GM12865 (cell line): ENCODE measurements at regions not wholly inside any gene's neighbourhood (a gene's known extent, or its start where the extent isn't known, plus 50 kb on each side); places are given as distances from the start of the nearest gene placed in this dataset.
"Not testable (repeated sequence)": the region's sequence is repeated elsewhere in the genome, so short reads cannot be mapped to it uniquely, and the experiment has no call there.

ENCODE experiments used
- DNase-seq: peaks from one replicate; pipeline ENCODE4 v3.0.0; 2010; ENCODE audit warnings: low read depth
- H3K4me3 ChIP-seq: 2 replicates; pipeline ENCODE4 v1.5.1; 2011; ENCODE audit warnings: mild to moderate bottlenecking, low read depth, low read length, control low read depth
- TF ChIP-seq, protein P1 (sequence below): IDR thresholded peaks from 2 replicates; pipeline ENCODE4 v1.5.1; 2011; ENCODE audit warnings: low read length, control low read depth, low read depth, inconsistent platforms; ENCODE audit not compliant: insufficient read depth; ENCODE audit errors: missing control alignments

DNA sequence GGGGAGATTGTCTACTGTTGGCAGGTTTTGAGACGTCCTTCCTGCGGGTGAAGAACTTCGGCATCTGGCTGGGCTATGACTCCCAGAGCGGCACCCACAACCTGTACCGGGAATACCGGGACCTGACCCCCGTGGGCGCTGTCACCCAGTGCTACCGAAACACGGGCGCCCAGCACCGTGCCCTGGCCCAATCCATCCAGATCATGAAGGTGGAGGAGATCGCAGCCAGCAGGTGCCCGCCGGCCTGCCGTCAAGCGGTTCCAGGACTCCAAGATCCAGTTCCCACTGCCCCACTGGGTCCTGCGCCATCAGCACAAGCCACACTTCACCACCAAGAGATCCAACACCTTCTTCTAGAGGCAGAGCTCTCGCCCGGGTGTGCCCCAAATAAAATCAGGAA is 194.9 kb upstream of the EPHA6 start:
- DNase-seq = no peak
- no peak overlapping the region for H3K4me3 ChIP-seq
- TF ChIP-seq, protein P1, sequence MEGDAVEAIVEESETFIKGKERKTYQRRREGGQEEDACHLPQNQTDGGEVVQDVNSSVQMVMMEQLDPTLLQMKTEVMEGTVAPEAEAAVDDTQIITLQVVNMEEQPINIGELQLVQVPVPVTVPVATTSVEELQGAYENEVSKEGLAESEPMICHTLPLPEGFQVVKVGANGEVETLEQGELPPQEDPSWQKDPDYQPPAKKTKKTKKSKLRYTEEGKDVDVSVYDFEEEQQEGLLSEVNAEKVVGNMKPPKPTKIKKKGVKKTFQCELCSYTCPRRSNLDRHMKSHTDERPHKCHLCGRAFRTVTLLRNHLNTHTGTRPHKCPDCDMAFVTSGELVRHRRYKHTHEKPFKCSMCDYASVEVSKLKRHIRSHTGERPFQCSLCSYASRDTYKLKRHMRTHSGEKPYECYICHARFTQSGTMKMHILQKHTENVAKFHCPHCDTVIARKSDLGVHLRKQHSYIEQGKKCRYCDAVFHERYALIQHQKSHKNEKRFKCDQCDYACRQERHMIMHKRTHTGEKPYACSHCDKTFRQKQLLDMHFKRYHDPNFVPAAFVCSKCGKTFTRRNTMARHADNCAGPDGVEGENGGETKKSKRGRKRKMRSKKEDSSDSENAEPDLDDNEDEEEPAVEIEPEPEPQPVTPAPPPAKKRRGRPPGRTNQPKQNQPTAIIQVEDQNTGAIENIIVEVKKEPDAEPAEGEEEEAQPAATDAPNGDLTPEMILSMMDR = no peak

DNA sequence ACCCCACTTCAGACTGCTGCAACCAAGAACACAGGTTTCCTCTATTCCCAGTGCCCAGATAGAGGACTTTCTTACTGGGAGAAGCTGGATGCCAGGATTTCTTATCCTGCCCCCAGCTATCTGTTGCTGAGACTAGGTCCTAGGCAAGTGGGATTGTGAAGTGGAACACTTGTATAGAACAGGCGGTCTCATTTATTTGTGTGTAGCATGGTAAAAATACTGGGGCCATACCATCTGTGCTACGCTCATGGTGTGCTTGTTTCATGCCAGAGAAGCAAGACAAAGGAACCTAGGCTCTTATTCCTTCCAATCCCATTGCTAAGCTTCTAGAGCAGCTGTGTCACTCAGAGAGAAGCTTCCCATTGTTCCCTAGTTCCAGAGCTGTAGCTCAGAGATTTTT is 191.5 kb upstream of the EPHA6 start:
- H3K4me3 ChIP-seq = no peak overlapping the region
- no peak for DNase-seq
- TF ChIP-seq, protein P1 = no peak

DNA sequence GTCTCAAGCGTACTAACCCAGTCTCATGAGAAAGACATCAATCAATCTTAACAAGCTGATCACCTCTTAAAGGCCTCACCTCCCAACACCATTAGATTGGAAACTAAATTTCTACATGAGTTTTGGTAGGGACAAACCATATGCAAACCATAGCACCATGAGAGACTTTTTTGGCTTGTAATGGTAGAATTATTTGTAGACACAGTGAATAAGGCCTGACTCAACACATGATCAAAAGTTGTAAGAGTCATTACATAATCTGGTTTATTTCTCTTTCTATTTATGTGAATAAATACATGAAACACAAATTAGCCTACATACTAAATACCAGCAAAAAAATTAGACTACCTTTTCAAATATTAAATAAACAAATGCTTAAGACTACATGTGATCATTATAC is 183.3 kb upstream of the EPHA6 start:
- TF ChIP-seq, protein P1 = no peak
- no peak for DNase-seq
- no peak overlapping the region for H3K4me3 ChIP-seq

DNA sequence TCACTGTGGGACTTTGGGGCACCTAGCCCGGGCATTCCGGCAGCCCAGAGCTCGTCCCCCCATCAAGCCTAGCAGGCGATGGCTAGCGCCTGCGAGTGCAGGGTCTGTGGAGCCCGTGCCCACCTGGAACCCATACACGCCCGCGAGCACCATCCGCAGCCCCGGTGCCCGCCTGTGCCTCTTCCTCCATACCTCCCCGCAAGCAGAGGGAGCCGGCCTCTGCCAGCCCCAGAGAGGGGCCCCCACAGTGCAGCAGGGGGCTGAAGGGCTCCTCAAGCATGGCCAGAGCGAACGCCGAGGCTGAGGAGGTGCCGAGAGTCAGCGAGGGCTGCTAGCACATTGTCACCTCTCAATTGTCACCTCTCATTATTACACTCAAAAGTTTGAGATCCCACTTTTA is 167.8 kb upstream of the EPHA6 start:
- DNase-seq = no peak
- H3K4me3 ChIP-seq = no peak overlapping the region
- TF ChIP-seq, protein P1 = no peak

DNA sequence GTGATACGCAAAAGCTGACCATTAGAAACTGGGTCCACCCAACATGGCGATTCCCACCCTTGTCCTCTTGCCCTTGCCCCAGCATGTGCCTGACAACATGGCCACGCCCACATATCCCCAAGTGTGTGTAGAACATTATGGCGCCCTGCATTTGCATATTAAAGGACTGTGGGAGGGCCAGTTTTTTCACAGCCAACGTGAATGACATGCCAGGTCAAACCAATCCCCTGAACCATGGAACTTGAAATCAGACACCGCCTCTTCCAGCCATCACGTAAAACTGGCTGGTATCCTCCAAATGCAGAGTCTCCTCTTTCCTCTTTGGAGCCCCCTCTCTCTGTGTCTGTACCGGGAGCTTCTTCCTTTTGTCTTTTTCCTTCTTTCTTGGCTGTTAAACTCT is 156.7 kb upstream of the EPHA6 start:
- TF ChIP-seq, protein P1 = no peak
- DNase-seq = no peak
- no peak overlapping the region for H3K4me3 ChIP-seq

DNA sequence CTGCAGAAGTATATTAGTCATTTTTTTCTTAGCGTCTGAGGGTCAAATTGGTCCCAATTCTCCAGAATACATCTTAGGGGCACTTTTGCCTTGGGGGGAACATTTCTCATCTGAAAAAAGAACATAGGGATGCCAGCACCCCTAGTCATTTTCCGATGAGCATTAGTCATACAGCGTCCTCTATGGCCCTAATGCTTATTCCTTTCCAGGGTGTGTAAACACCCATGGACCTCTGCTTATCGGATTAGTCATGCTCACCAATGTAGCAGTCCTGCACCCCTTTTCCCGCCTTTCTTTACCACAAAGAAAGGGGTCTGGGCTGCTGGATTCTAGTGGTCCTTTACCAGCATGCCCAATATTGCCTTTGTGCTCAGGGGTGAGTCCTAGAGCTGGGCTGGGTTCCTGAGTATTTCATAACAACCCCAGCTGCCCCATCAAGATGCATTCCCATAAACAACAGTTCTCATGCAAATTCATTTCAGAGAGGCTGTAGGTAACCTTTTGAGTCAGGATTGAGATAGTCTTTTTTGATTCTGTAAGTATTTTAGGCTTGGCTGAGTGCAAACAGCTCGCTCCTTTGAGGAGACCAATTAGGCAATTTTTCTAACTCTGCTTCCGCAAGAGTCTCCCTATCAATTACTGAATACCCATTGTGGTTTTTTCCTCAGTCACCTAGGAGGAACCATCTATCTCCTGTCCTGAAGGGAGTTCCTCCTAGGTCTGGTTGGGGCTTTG is 142.4 kb upstream of the EPHA6 start:
- DNase-seq, H3K4me3 ChIP-seq: not testable (repeated sequence)

DNA sequence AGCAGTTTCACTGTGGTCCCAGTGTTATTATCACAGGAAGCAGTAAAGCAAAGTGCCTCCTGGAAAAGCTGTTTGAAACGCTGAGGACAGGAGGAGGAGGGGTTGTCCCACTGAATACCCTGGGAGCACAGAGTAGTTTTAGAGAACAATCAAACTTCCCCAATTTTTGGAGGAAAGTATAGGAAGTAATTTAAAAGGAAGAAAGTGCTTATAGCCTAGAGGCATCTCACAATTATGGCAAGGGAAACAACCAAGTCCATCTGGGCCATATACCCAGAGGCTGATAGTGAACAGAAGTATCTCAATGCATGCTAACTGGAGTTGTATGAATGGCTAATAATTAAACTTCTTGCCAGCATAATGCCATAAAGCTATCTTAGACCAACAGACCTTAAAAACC is 137.2 kb upstream of the EPHA6 start:
- TF ChIP-seq, protein P1 = no peak
- DNase-seq = no peak
- no peak overlapping the region for H3K4me3 ChIP-seq
